DLD1 (cell line): ENCODE measurements at regions not wholly inside any gene's neighbourhood (a gene's known extent, or its start where the extent isn't known, plus 50 kb on each side); places are given as distances from the start of the nearest gene placed in this dataset.

Experiments used
- in situ Hi-C: cut with HindIII; loops from 2 replicates; pipeline ENCODE4 v1.10.0; 2017; ENCODE audit warnings: low sequenced_read_pairs

- in situ Hi-C loops, result no loop called here
Measured at GRCh38 chr14:21723431-21724045, 49.9 kb upstream of the OR4E1 start.
